SU-DHL-6 (cell line): ENCODE measurements at regions not wholly inside any gene's neighbourhood (a gene's known extent, or its start where the extent isn't known, plus 50 kb on each side); places are given as distances from the start of the nearest gene placed in this dataset.

Source experiments
- CTCF ChIP-seq: fragments of 200-600 bp; sonication (generic); IDR thresholded peaks from one replicate; pipeline ENCODE4 v1.5.1; 2017; ENCODE audit warnings: antibody characterized with exemption, mild to moderate bottlenecking, low read length, moderate library complexity; ENCODE audit not compliant: insufficient read depth, poor library complexity, severe bottlenecking
- EZH2phosphoT487 ChIP-seq: fragments of 200-600 bp; sonication (generic), shearing (Covaris generic); conservative IDR thresholded peaks from 2 replicates; pipeline ENCODE4 v1.6.1; 2018; ENCODE audit warnings: mild to moderate bottlenecking, antibody characterized with exemption, low read length, moderate library complexity, mixed read lengths

GRCh38 chr4:26148927-26149326 is 171.9 kb upstream of the RBPJ start:
- TF ChIP-seq CTCF (no peak), EZH2phosphoT487 (no peak)
